NCI-H345 treated with DMSO at 0.1 percent for 48 hours (cell line): ENCODE measurements at regions not wholly inside any gene's neighbourhood (a gene's known extent, or its start where the extent isn't known, plus 50 kb on each side); places are given as distances from the start of the nearest gene placed in this dataset.

Source experiments
- DNase-seq: peaks from one replicate; lab custom pipeline; 2025; ENCODE audit not compliant: unreplicated experiment; lab: John Stamatoyannopoulos, UW

DNA sequence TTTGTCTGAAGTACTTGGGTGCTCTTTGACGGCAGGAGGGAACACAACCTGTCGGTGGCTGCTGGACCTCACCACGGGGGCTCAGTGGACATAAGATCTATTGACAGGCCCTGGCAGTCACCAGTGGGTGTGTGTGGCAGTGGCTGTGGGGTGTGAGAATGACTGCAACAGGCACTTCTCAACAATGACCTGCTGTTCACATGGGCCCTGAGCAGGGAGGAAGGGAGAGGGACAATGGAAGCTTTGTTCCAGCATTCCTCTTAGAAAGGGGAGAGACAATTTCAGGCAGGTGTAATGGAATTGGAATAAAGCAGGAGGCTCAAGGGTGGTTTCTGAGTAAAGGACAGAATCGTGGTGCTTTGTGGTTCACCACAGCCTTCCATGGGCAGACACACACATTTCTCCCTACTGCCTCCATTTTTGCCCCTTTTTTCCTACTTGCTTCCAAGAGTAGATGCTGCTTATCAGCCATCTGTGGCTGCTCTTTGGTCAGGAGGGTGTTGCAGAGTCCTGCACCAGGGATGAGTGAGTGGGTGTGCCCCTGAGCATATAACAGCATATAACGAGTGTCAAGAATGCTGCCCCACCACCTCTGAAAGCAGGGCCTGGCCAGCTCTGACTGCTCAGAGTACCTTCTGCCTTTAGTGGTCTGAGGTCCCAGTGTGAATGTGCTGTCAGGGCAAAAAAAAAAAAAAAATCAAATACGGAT is 267.7 kb downstream of the RASSF9 start:
- no peak for DNase-seq

DNA sequence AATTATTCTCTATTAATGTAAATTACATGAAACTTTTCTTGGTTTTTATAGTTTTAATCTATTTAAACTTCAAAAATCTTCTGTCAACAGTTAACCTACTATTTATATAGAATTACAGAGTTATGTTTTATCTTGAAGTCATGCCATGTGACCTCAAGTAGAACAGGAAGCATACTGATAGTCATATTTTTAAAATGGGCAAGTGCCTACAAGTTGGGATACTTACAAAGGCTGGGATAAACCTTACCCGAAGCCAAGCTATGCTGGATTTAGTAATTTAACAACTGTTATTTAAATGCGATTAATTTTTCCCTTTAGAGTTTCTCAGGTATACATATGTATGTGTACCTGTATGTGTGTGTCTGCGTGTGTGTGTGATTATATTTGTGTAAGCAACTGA is 266.9 kb downstream of the RASSF9 start:
- no peak for DNase-seq

DNA sequence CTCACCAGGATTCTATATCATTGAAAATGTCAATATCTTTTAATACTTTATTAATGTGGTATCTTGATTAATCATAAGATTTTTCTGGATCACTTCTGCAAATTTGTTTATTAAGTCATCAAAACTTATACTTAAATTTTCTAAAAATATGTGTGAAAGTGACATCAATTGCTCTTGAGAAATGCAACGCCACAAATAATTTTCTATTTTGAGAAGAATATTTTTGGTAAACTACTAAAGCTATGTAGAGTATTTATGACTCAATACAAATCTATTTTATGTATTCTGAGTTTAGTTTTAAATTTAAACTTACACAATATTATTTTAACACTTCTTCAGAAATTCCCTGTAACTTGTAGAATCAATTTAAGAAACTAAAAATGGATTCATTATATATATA is 263.3 kb downstream of the RASSF9 start:
- no peak for DNase-seq

DNA sequence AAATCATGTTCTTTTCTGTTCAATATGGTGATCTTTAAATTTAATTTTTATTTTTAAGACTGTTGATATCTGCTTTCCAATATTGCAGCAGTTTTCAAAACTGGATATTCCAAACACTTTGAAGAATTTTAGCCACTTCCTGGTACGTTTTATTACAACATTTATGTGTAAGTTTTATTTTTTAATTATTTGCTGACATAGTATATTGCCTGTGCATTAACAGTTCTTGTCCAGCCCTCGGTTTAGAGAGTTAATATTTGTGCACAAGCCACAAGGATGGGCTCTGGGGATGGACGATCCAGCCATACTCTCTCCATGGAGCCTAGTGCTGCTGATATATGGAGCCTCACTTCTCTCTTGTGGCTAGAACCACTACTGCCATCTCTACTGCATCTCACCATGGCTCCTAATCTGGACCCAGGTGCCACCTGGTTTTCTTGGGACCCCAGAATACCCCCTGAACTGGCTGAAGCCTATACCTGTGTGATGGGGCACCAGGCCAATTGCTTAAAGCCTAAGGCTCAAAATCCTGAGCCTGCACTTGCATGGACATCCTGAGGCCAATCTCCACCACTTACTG is 262.5 kb downstream of the RASSF9 start:
- DNase-seq = no peak

DNA sequence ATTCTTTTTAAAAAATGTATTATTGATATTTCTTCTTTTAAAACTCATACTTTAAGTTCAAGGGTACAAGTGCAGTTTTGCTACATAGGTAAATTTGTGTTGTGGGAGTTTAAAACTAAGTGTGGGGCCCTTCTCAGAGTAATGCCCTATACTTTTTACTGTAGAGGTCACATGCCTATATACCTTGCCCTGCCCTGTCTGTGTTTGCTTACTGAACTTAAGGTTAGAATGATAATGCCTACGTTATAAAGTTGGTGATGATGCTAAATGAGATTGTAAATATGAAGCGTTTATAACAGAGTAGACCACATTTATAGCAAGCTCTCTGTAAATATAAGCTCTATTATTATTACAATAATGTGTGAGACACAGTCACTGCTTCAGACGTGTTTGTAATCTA is 261.9 kb downstream of the RASSF9 start:
- DNase-seq = no peak

DNA sequence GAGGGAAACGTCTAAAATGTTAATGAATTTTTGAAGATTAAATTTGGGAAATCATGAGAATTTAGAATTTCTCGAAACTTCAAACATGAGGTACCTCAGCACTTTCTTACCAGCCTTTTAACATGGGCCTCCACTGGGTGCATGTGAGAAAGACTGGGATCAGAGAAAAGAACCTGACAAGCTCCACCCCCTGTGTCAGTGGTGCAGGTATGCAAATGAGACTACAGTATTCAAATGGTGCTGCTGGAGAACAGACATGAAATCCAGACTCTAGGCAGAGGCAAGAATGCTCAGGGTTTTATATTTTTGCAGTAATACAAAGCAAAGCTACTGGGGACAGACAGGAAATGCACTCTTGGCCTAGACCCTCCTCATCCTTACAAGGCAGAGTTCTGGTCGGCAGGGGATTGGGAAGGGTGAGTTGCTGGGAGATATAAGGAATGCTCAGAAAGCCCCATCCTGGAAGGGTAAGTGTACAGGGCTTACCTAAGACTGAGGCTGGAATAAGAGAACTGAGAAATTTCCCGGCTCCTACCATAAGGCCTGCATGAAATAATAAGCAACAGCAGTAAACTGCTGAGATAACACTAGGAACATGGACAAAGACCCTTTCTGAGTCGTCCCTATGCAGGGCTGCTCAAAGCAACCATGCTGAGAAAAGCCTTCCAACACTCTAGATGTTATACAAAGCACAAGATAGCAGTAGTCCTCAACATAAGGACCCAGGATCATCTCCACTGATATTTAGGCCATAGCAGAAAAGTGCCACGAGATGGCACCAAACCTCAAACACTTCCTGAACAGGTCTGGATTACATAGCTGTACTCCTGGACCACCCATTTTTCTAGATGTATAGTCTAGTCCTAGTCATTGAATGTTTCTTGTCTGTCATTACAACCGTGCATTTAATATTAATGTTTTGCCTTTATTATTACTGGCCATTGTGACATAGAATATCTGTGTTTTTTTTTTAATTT is 260.8 kb downstream of the RASSF9 start:
- peak; percentile 64 for DNase-seq

DNA sequence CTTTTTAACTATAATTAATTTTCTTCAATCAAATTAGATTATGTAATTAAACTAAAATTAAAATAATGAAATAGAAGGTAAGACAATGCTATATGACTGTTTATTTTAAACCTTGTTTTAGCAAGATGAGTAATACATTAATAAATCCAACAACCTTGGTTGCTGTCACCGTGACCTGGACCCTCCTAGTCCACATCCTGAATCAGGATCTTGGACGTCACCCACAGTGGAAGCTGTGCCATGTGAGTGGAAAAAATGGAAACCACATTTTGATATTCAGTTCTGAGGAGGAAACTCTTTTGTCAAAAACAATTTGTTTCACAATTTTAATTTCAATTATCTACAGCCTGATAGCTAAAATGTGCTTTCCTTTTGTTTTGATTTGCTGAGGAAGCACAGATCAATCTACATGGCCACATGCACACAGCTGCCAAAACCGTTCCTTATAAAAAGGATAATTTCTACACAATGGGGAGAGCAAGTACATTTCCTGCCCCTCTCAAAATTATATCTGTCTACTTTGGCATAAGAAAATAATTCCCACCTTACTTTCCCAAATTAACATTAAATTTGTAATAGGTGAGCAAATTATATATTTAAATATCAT is 255.5 kb downstream of the RASSF9 start:
- no peak for DNase-seq

DNA sequence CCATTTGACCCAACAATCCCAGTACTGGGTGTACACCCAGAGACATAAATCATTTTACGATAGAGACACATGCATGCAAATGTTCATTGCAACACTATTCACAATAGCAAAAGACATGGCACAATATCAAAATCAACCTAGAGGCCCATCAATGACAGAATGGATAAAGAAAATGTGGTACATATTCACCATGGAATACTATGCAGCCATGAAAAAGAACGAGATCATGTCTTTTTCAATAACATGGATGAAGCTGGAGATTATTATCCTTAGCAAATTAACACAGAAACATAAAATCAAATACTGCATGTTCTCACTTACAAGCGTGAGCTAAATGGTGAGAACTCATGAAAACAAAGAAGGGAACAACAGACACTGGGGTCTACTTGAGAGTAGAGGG is 249.1 kb downstream of the RASSF9 start:
- no peak for DNase-seq

DNA sequence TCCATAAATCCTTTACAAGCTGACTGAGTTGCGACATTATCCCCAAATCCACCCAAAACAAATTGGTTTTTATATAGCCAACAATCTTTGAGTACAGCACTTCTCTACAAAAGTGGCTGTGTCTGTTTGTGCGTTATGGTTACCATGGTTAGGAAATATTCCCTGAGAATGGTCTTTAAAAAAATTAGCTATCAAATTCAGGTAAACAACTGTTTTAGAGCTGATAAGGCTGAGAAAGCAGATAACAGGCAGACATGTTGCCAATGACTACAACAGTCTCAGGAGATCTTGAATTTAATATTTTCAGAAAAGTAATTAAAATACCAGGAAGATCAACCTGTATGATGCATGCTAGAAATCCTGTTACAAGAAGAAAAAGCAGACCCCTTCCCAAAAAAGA is 248.0 kb downstream of the RASSF9 start:
- DNase-seq = no peak

DNA sequence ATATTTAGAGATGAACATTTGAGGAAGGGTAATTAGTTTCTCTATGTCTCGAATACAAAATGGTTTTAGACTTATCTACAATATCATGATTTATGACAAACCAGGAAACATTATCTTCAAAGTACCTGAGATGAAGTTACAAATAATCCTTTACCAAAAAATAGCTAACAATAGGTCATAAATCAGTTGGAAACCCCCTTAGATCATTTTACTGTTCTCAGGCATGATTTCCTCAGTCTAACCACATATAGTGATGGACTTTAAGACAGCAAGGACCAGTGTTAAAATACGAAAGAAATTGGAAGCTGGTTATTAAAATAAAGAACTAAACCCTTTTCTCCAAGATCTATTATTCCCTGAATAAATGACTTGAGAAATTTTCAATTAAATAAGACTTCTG is 235.4 kb downstream of the RASSF9 start:
- no peak for DNase-seq

DNA sequence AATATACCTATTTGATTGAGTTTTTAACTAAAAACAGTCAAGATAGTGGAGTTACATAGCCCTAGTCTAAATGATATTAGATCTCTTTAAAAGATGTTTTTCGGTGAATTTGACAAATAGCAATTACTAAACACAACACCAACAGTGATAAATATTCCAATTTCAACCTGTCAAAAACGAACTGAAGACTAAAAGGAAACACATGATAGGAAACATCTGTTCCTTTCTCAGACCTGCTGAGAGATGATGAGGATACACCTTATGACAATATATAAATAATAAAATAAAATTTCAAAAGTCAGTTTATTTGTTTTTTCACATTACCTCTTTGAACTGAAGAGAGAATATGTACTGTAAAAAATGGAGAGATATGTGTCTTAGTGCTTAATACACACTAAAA is 232.7 kb downstream of the RASSF9 start:
- DNase-seq = no peak

DNA sequence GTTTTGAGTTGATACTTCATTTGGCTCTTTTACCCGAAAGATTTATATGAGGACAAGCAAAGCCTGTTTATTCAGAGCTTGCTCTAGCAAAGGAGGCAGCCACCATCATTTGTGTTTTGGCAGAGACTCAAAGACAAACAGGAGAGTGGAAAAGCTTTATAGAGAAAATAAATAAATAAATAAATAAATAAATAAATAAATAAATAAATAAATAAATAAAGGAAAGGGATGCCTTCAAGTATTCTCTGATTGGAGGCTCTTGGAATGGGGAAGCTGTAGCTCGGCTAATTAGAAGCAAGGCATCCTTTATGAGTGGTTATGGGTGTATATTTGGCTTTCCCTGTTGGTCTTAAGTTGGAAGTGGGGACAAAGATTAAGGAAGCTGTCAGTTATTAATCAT is 229.8 kb downstream of the RASSF9 start:
- no peak for DNase-seq

DNA sequence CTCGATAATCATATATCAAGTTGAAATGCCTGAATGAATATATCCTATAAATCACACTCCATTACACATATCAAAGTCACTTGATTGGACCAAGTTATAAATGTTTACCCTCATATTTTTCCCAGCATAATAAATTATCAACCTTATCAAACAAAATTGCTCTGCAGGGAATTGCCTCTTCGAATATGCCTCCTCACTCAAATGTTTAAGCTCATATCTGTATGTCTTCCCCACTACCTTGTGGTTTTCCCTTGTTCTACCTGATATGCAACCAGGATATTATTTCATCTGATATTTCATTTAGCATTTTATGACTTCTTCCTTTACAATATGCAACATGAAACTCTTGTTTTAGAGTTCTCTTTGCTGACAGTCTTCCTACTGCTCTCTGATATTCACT is 226.4 kb downstream of the RASSF9 start:
- DNase-seq = no peak

DNA sequence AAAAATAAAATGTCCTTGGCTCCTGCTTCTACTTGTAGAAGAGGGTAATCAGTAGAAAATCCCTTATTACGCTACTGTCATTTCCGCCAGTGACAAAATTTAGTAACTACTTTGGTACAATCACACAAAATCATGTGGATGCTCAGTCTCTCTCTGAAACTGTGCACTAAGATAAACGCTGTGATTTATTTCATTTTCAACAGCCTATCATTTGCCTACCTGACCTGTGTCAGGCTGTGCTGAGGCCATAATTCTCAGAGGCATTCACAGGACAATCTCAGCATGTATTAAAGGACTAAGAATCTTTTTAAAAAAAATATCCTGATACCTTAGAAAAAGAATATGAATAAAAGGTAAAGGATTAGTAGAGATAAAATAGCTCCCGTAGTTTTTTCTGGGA is 226.0 kb downstream of the RASSF9 start:
- no peak for DNase-seq

DNA sequence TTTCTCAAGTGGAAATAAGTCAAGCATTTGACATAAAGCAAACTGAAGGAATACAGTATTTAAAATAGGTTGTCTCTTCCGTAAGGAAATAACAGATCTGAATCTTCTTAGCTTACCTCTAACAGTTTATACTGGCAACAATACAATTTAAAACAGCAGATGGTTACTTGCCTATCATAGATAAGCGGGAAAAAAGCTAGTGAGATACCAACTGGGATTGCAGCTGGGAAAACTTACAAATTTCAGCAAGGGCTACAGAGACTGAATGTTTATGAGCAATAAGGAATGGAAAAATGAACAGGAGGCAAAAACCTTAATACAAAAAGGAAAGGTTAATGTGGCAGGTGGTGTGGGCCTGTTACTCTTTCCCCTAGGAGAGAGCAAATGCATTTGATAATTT is 220.0 kb downstream of the RASSF9 start:
- DNase-seq = no peak

DNA sequence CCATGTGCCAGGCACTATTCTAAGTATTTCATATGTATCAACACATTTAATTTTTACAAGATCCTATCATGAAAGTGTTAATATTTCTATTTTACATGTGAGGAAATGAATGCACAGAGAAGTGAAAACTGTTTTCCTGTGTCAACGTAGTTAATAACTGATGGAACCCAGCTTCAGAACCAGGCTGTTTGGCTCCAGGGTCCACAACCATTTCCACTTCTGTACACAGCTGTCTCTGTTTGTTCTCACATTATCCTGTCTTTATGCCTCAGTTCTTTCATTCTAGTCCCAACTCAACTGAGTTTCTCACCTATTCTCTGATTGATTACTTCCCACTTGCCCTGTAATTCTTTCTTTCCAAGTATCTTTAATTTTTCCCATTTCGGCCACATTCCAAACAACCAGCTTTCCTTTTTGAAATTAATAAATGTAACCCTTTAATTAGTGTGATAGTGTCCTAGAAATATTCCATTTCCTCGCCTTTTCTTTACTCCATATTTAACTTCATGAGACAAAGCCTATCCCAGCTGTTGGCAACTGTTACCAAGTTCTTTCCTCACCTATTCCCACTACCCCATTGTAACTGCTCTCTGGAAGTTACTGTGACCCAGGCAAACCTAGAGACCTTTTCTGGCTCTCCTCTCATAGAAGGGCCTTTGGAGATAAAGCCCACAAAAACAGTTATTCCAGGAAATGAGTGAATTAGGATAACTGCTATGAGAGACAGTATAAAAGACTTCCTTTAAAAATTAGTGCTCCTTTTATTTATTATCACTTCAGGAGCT is 218.7 kb downstream of the RASSF9 start:
- DNase-seq = no peak

DNA sequence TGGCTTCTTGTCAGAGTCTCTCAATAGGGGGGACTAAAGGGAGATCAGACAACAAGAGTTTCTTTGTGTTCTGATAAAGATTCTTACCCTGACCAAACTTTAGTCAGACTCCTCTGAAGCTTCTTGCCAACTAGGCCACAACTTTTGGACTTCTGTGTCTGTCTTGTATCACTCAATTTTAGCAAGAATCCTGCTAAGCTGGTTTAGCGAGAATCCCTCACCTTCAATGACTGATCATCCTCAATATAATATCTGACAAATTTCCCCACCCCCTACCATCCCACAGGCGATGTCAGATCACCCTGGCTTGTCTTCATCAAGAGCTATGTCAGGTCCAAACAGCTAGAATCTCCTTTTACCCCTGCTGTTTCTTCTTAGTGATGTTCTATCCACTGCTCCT is 215.2 kb downstream of the RASSF9 start:
- no peak for DNase-seq

DNA sequence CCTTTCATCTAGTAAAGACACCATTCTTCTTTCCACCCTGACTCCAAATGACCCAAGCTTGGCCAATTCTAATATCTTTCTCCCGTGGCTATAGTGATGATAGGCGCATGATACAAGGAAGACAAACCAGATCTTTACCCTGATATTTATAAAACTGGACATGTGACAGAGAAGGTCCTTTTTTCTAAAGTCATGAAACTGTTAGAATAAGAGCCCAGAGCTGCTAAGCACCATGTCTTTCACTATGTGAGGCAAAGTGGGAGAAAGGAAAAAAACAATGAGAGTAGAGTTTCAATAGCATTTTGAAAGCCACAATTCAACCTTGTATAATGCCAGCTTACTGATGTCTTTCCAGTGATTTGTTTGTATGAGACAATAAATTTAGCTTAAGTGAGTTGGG is 212.4 kb downstream of the RASSF9 start:
- DNase-seq = no peak

DNA sequence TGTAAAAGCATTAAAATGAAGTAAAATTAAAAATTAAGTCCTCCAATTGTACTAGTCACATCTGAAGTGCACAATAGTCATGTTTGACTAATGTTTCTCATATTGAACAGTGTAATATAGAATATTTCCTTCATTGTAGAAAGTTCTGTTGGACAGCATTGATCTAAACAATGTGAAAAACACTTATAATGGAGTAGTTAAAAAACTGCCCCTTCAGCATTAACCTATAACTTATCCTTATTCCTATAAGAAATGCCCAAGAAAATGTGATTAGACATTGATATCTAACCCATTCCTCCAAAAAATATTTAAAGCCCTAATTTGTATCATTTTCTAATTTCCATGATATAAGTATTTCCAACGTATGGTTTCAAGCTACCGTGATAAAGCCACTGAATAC is 210.7 kb downstream of the RASSF9 start:
- DNase-seq = no peak

DNA sequence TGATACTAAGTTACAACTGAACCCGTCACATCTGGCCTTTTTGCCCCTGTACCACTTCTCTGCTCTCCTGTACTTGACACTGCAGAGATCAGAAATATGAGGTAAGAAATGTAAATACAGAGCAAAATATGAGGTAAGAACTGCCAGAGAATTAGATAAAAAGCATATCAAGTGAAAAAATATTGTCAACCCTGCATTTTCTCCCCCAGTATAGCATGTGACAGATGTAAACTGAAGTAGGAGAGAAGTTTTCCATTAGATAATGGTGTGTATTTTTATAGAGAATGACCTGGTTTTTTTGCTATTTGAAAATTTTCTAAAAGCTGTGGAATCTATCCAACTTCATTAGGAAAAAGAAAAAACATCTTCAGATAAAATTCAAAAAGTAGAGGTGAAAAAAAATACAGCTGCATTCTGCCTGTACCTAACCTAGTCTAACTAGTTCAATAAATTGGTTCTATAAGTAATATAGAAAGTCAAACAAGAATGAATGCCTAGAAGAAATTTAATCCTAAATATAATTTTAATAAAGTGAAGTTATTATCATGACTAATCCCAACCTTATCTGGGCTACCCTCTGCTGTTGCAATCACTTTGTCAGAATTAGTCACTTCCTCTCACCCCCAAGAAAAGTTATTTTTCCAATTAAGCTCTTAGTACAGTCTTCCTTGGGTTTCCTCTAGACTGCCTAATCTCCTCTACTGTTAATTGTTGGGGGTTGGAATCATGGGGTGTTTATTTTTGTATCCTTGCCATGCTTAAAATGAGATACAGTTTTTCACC is 210.0 kb downstream of the RASSF9 start:
- DNase-seq = no peak
